IMR-90 (cell line): ENCODE measurements at regions not wholly inside any gene's neighbourhood (a gene's known extent, or its start where the extent isn't known, plus 50 kb on each side); places are given as distances from the start of the nearest gene placed in this dataset.

Experiments used
- ATAC-seq: fragments of 200-7000 bp; cut with Tn5 transposase; 2 replicates; pipeline ENCODE4 v1.9.1; 2020; ENCODE audit warnings: low read depth, mild to moderate bottlenecking, moderate library complexity
- BruUV-seq: library from RNA; stranded (reverse); fragments of 400-500 nt; replicated peaks from 2 replicates; lab custom pipeline; 2021; lab: Mats Ljungman, UMichigan
- CTCF ChIA-PET: fragments of 300-600 bp; formaldehyde crosslinking; extraction: SDS; loops from one replicate; lab custom pipeline; 2021; ENCODE audit warnings: antibody characterized with exemption; lab: Yijun Ruan, JAX
- POLR2A ChIA-PET: fragments of 300-600 bp; sonication (Branson Sonifier 250); formaldehyde crosslinking; loops from one replicate; lab custom pipeline; 2022; ENCODE audit warnings: antibody characterized with exemption; ENCODE audit not compliant: unreplicated experiment; lab: Charles Lee
- DNase-seq: peaks from one replicate; pipeline ENCODE4 v3.0.0; 2013
- H2AFZ ChIP-seq: replicated peaks from 2 replicates; pipeline ENCODE3; 2013; ENCODE audit warnings: low read length, mild to moderate bottlenecking; ENCODE audit not compliant: poor library complexity
- H2AK5ac ChIP-seq: 2 replicates; pipeline ENCODE4 v1.6.1; 2013; ENCODE audit warnings: low read depth, low read length, inconsistent platforms
- H2AK9ac ChIP-seq: replicated peaks from 2 replicates; pipeline ENCODE3; 2013; ENCODE audit warnings: mild to moderate bottlenecking, low read depth, low read length, moderate library complexity; ENCODE audit not compliant: poor library complexity
- H2BK120ac ChIP-seq: 2 replicates; pipeline ENCODE4 v1.6.1; 2013; ENCODE audit warnings: low read depth, low read length, inconsistent platforms
- H2BK15ac ChIP-seq: 3 replicates; pipeline ENCODE4 v1.6.1; 2013; ENCODE audit warnings: low read depth, low read length, inconsistent platforms
- H2BK20ac ChIP-seq: 2 replicates; pipeline ENCODE4 v1.6.1; 2013; ENCODE audit warnings: low read depth, mild to moderate bottlenecking, inconsistent platforms, low read length, moderate library complexity
- H2BK5ac ChIP-seq: 2 replicates; pipeline ENCODE4 v1.6.1; 2013; ENCODE audit warnings: mild to moderate bottlenecking, low read depth, low read length, inconsistent platforms; ENCODE audit not compliant: poor library complexity, severe bottlenecking
- H3K14ac ChIP-seq: replicated peaks from 2 replicates; pipeline ENCODE4 v1.6.1; 2013; ENCODE audit warnings: low read depth, low read length, inconsistent platforms
- H3K18ac ChIP-seq: 2 replicates; pipeline ENCODE4 v1.6.1; 2013; ENCODE audit warnings: low read depth, low read length, control low read depth
- H3K23ac ChIP-seq: 2 replicates; pipeline ENCODE4 v1.6.1; 2013; ENCODE audit warnings: low read depth, low read length, inconsistent platforms
- H3K27ac ChIP-seq: 2 replicates; pipeline ENCODE4 v1.5.1; 2013; ENCODE audit warnings: mild to moderate bottlenecking, control low read depth, low read length; ENCODE audit not compliant: insufficient read depth
- H3K27me3 ChIP-seq: 2 replicates; pipeline ENCODE4 v1.6.1; 2013; ENCODE audit warnings: low read length; ENCODE audit not compliant: control insufficient read depth, insufficient read depth
- H3K36me3 ChIP-seq: 2 replicates; pipeline ENCODE4 v1.6.1; 2013; ENCODE audit warnings: low read length, mixed read lengths; ENCODE audit not compliant: control insufficient read depth, insufficient read depth
- H3K4ac ChIP-seq: 2 replicates; pipeline ENCODE4 v1.6.1; 2013; ENCODE audit warnings: low read depth, low read length, inconsistent platforms
- H3K4me1 ChIP-seq: 2 replicates; pipeline ENCODE4 v1.6.1; 2013; ENCODE audit warnings: low read length, mixed read lengths; ENCODE audit not compliant: control insufficient read depth, insufficient read depth
- H3K4me2 ChIP-seq: 2 replicates; pipeline ENCODE4 v1.6.1; 2013; ENCODE audit warnings: low read depth, mild to moderate bottlenecking, control low read depth, low read length, moderate library complexity
- H3K4me3 ChIP-seq: 2 replicates; pipeline ENCODE4 v1.5.1; 2013; ENCODE audit warnings: low read depth, mild to moderate bottlenecking, control low read depth, low read length, moderate library complexity; ENCODE audit not compliant: insufficient read depth
- H3K56ac ChIP-seq: 2 replicates; pipeline ENCODE4 v1.6.1; 2013; ENCODE audit warnings: low read length, inconsistent platforms; ENCODE audit not compliant: insufficient read depth; ENCODE audit errors: extremely low read depth
- H3K79me1 ChIP-seq, 2 experiments: 2 replicates each; pipeline ENCODE4 v1.6.1; 2013; ENCODE audit warnings: low read length in 2 of 2, inconsistent platforms in 1 of 2, low read depth in 1 of 2
- H3K9ac ChIP-seq: 2 replicates; pipeline ENCODE4 v1.6.1; 2013; ENCODE audit warnings: low read depth, low read length, control low read depth
- H3K9me1 ChIP-seq: 2 replicates; pipeline ENCODE4 v1.6.1; 2013; ENCODE audit warnings: low read length, inconsistent platforms; ENCODE audit not compliant: insufficient read depth
- H3K9me3 ChIP-seq: 2 replicates; pipeline ENCODE4 v1.6.1; 2013; ENCODE audit warnings: low read length; ENCODE audit not compliant: control insufficient read depth, insufficient read depth
- H4K20me1 ChIP-seq: 2 replicates; pipeline ENCODE4 v1.6.1; 2013; ENCODE audit warnings: low read length, inconsistent platforms; ENCODE audit not compliant: insufficient read depth
- H4K5ac ChIP-seq: 2 replicates; pipeline ENCODE4 v1.6.1; 2013; ENCODE audit warnings: mild to moderate bottlenecking, low read depth, low read length, control low read depth
- H4K8ac ChIP-seq, 2 experiments: 2 replicates each; pipeline ENCODE4 v1.6.1; 2013; ENCODE audit warnings: low read depth in 2 of 2, low read length in 2 of 2, control low read depth in 1 of 2, inconsistent platforms in 1 of 2
- H4K91ac ChIP-seq: 2 replicates; pipeline ENCODE4 v1.6.1; 2013; ENCODE audit warnings: low read depth, low read length, inconsistent platforms; ENCODE audit not compliant: insufficient read depth
- CEBPB ChIP-seq: IDR thresholded peaks from 2 replicates; pipeline ENCODE4 v1.6.1; 2012; ENCODE audit warnings: low read depth, low read length, improper control_type of control experiment
- CHD1 ChIP-seq: IDR thresholded peaks from 2 replicates; pipeline ENCODE4 v1.6.1; 2012; ENCODE audit warnings: low read depth, low read length, improper control_type of control experiment
- CTCF ChIP-seq: conservative IDR thresholded peaks from 2 replicates; pipeline ENCODE4 v1.5.1; 2012; ENCODE audit warnings: mild to moderate bottlenecking, low read depth, low read length, improper control_type of control experiment
- FOS ChIP-seq: fragments of 150-350 bp; IDR thresholded peaks from 2 replicates; pipeline ENCODE4 v1.6.1; 2016; ENCODE audit warnings: low read depth, low read length
- MAFK ChIP-seq: IDR thresholded peaks from 2 replicates; pipeline ENCODE4 v1.6.1; 2012; ENCODE audit warnings: low read depth, low read length, improper control_type of control experiment
- MAZ ChIP-seq: IDR thresholded peaks from 2 replicates; pipeline ENCODE4 v1.6.1; 2012; ENCODE audit warnings: low read depth, mild to moderate bottlenecking, low read length, improper control_type of control experiment, moderate library complexity, borderline replicate concordance
- NFE2L2 ChIP-seq: fragments of 150-350 bp; IDR thresholded peaks from 2 replicates; pipeline ENCODE4 v1.6.1; 2016; ENCODE audit warnings: low read depth, mild to moderate bottlenecking, low read length
- POLR2A ChIP-seq: IDR thresholded peaks from 2 replicates; pipeline ENCODE4 v1.6.1; 2012; ENCODE audit warnings: mild to moderate bottlenecking, low read depth, low read length
- RAD21 ChIP-seq: IDR thresholded peaks from 2 replicates; pipeline ENCODE4 v1.6.1; 2012; ENCODE audit warnings: low read length, improper control_type of control experiment
- RCOR1 ChIP-seq: IDR thresholded peaks from 2 replicates; pipeline ENCODE4 v1.6.1; 2012; ENCODE audit warnings: mild to moderate bottlenecking, low read length, improper control_type of control experiment; ENCODE audit not compliant: insufficient replicate concordance
- RFX5 ChIP-seq: IDR thresholded peaks from 2 replicates; pipeline ENCODE4 v1.8.0; 2012; ENCODE audit warnings: low read depth, mild to moderate bottlenecking, low read length, moderate library complexity
- SMC3 ChIP-seq: fragments of 150-350 bp; IDR thresholded peaks from 2 replicates; pipeline ENCODE4 v1.6.1; 2016; ENCODE audit warnings: low read depth, mild to moderate bottlenecking, antibody characterized with exemption, low read length, moderate library complexity
- WGBS, 2 experiments: methylation state at CpG; one replicate each; pipeline versions ENCODE4 v1.1.5 to v1.1.7; 2013; ENCODE audit warnings: missing lambda C conversion rate in 2 of 2; ENCODE audit not compliant: insufficient read length in 1 of 2; ENCODE audit errors: extremely low coverage in 2 of 2; 5-methylcytosine and 5-hydroxymethylcytosine counted together
- dilution Hi-C: fragments of 300-500 bp; cut with HindIII; formaldehyde crosslinking; loops from one replicate; pipeline ENCODE4 v1.14.3; 2018; ENCODE audit warnings: low sequenced_read_pairs; ENCODE audit not compliant: unreplicated experiment
- in situ Hi-C: fragments of 300-500 bp; cut with MboI; formaldehyde crosslinking; loops from 3 replicates; pipeline ENCODE4 v1.14.3; 2019; ENCODE audit warnings: low sequenced_read_pairs, inconsistent platforms, mixed read lengths
- intact Hi-C: fragments of 100-400 bp; cut with micrococcal nuclease; formaldehyde crosslinking; loops from 2 replicates; pipeline ENCODE4 v1.10.0; 2022
- TF ChIP-seq, protein P1 (sequence below): fragments of 150-350 bp; IDR thresholded peaks from 2 replicates; pipeline ENCODE4 v1.6.1; 2017; ENCODE audit warnings: mild to moderate bottlenecking, antibody characterized with exemption, low read length, low read depth
- TF ChIP-seq, protein P2 (sequence below): fragments of 150-350 bp; IDR thresholded peaks from 2 replicates; pipeline ENCODE4 v1.6.1; 2016; ENCODE audit warnings: low read depth, mild to moderate bottlenecking, low read length, moderate library complexity, borderline replicate concordance

GRCh38 chr14:53742233-53742620, 214.4 kb downstream of the BMP4 start:
- ChIA-PET CTCF (no interaction called here), POLR2A (no interaction called here)
- no peak overlapping the region for H3K23ac ChIP-seq
- no peak overlapping the region for H3K4me2 ChIP-seq
- no peak for ATAC-seq
- H3K27ac ChIP-seq, result no peak overlapping the region; the same call in 1 of the 2 replicates
- dilution Hi-C loops, result no loop called here
- H2AFZ ChIP-seq, result no peak overlapping the region
- no peak overlapping the region for H2AK5ac ChIP-seq
- H3K9me1 ChIP-seq, result no peaks in the 10 kb centered on the region
- H3K4ac ChIP-seq, result no peak overlapping the region
- intact Hi-C loops, result no loop called here
- no peak overlapping the region for H3K4me3 ChIP-seq
- H2BK20ac ChIP-seq, result no peak overlapping the region
- H3K79me1 ChIP-seq, result no peaks in the 10 kb centered on the region
- in situ Hi-C loops, result no loop called here
- H4K5ac ChIP-seq, result no peak overlapping the region; the same call in 1 of the 2 replicates
- TF ChIP-seq CHD1, result no peak
- TF ChIP-seq RAD21, result no peak
- TF ChIP-seq RFX5, result no peak
- TF ChIP-seq MAFK, result no peak
- TF ChIP-seq SMC3, result no peak
- TF ChIP-seq CTCF, result no peak
- TF ChIP-seq RCOR1, result no peak
- TF ChIP-seq MAZ, result no peak
- TF ChIP-seq, protein P1, sequence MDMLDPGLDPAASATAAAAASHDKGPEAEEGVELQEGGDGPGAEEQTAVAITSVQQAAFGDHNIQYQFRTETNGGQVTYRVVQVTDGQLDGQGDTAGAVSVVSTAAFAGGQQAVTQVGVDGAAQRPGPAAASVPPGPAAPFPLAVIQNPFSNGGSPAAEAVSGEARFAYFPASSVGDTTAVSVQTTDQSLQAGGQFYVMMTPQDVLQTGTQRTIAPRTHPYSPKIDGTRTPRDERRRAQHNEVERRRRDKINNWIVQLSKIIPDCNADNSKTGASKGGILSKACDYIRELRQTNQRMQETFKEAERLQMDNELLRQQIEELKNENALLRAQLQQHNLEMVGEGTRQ, result no peak
- TF ChIP-seq CEBPB, result no peak
- no peak for TF ChIP-seq FOS
- no peak for TF ChIP-seq POLR2A
- TF ChIP-seq, protein P2, sequence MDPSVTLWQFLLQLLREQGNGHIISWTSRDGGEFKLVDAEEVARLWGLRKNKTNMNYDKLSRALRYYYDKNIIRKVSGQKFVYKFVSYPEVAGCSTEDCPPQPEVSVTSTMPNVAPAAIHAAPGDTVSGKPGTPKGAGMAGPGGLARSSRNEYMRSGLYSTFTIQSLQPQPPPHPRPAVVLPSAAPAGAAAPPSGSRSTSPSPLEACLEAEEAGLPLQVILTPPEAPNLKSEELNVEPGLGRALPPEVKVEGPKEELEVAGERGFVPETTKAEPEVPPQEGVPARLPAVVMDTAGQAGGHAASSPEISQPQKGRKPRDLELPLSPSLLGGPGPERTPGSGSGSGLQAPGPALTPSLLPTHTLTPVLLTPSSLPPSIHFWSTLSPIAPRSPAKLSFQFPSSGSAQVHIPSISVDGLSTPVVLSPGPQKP, result no peak
- TF ChIP-seq NFE2L2, result no peak
- H4K8ac ChIP-seq, result no peak overlapping the region
- H3K14ac ChIP-seq, result no peak overlapping the region
- H3K27me3 ChIP-seq, result no peaks in the 10 kb centered on the region; the same call in 1 of the 2 replicates
- H2BK15ac ChIP-seq, result no peak overlapping the region
- no CpG with 5 or more reads among the region's 3 CpGs for WGBS, 2 experiments
- no peak overlapping the region for H2BK5ac ChIP-seq
- H2BK120ac ChIP-seq, result no peak overlapping the region
- no peak overlapping the region for H3K56ac ChIP-seq
- no peak overlapping the region for H3K9ac ChIP-seq
- peaks cover 4% of the 10 kb centered on the region; the same call in 1 of the 2 replicates for H3K4me1 ChIP-seq
- H3K9me3 ChIP-seq, result no peaks in the 10 kb centered on the region
- H4K91ac ChIP-seq, result no peak overlapping the region
- no peak overlapping the region for H2AK9ac ChIP-seq
- H3K36me3 ChIP-seq, result no peaks in the 10 kb centered on the region
- no peaks in the 10 kb centered on the region for H4K20me1 ChIP-seq
- DNase-seq, result no peak
- H3K18ac ChIP-seq, result no peak overlapping the region; the same call in 1 of the 2 replicates
- BruUV-seq, result no TSS peak
